ENCODE measurements at regions not wholly inside any gene's neighbourhood (a gene's known extent, or its start where the extent isn't known, plus 50 kb on each side); places are given as distances from the start of the nearest gene placed in this dataset.

- TF ChIP-seq CTCF (IDR thresholded peaks at IDR 0.05; ENCODE audit: low read depth, low read length), result no peak
- TF ChIP-seq EZH2phosphoT487 (IDR thresholded peaks at IDR 0.05; ENCODE audit: low read depth), result no peak
Measured at GRCh38 chr2:150640039-150640438, 152.6 kb upstream of the RND3 start.

All from OCI-LY3 (cell line).